Esophagus squamous epithelium (tissue), 5 donors: ENCODE measurements at regions not wholly inside any gene's neighbourhood (a gene's known extent, or its start where the extent isn't known, plus 50 kb on each side); places are given as distances from the start of the nearest gene placed in this dataset.

ENCODE experiments used
- DNase-seq: peaks from one replicate; lab custom pipeline; 2025; lab: John Stamatoyannopoulos, UW
- H3K27ac ChIP-seq, 4 donors: fragments of 200-600 bp; sonication (generic); one replicate each; pipeline ENCODE4 v1.5.1; 2016 to 2019; ENCODE audit warnings: mild to moderate bottlenecking in 1 of 4
- H3K27me3 ChIP-seq, 4 donors: fragments of 200-600 bp; sonication (generic); 1 replicate in 3 of 4; 2 replicates in 1 of 4; pipeline versions ENCODE4 v1.5.1 to v1.6.0; 2017 to 2021; ENCODE audit warnings: antibody characterized with exemption in 1 of 4
- H3K36me3 ChIP-seq, 3 donors: fragments of 200-600 bp; sonication (generic); one replicate each; pipeline ENCODE4 v1.5.1; 2016 to 2019
- H3K4me1 ChIP-seq, 3 donors: fragments of 200-600 bp; sonication (generic); one replicate each; pipeline ENCODE4 v1.5.1; 2017 to 2019
- H3K4me3 ChIP-seq, 4 donors: fragments of 200-600 bp; sonication (generic); 1 replicate in 3 of 4; 2 replicates in 1 of 4; pipeline ENCODE4 v1.5.1; 2016 to 2019; ENCODE audit warnings: mild to moderate bottlenecking in 2 of 4, moderate library complexity in 1 of 4
- H3K9me3 ChIP-seq, 3 donors: fragments of 200-600 bp; sonication (generic); one replicate each; pipeline ENCODE4 v1.5.1; 2016 to 2019
- POLR2A ChIP-seq, 4 donors: fragments of 450-650 bp; IDR thresholded peaks; one replicate each; pipeline ENCODE4 v1.6.1; 2017; ENCODE audit warnings: antibody characterized with exemption in 4 of 4, mild to moderate bottlenecking in 4 of 4, moderate library complexity in 3 of 4
- WGBS, 2 donors: methylation state at CpG; one replicate each; pipeline ENCODE4 v1.1.5; 2018; 5-methylcytosine and 5-hydroxymethylcytosine counted together
- intact Hi-C: fragments of 100-400 bp; cut with DNase I; formaldehyde crosslinking; loops from one replicate; pipeline ENCODE4 v1.15.0; 2022
- TF ChIP-seq, protein P1 (sequence below), 6 experiments: fragments of 450-650 bp in 4 of 6; fragments of 200-600 bp in 2 of 6; sonication (generic) in 2 of 6; IDR thresholded peaks; one replicate each; pipeline ENCODE4 v1.5.1; 2016 to 2019; ENCODE audit warnings: antibody characterized with exemption in 6 of 6, mild to moderate bottlenecking in 4 of 6, moderate library complexity in 4 of 6
- donor health status: DM: yes; HTN: yes; CAD: no.

DNA sequence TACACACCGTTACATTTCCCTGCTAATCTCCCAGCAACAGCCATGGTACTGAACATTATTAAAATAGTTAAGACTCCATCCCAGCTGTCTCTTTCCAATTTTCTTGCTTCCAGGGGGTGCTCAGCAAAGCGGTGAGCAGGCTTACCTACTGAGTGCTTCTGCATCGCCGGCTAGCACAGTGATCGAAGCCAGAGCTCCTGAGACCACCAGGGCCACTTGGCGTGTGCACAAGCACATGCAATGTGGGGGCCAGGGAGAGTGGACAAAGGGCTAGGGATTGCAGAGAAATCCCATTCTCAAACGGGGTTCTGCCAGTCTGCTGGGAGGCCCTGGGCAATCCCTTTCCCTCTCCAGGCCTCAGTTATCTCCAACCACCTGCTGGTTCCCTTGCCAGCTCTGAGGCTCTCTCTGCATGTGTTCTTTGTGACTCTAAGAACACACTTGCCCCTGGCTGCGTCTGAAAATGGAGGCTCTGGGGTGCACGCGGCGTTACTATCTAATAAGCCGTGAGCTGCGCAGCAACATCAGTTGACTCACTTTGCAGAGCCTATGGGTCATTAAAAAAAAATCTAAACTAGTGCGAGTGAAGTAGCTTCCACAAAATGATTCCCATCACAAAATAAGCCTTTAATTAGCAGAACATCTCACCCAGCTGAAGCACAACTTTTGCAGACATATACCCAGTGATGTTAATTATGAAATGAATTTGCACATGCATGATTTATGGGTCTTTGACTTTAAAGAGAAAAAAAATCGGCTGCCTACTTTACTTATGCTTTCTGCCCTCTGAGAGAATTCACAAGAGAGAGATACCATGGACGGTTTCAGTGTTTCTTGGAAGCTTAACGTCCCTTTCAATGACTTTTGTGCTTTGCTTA is 271.5 kb downstream of the TLE3 start:
- Histone ChIP-seq H3K4me1 (no peaks in the 10 kb centered on the region), H3K27ac (no peak overlapping the region), H3K9me3 (no peaks in the 10 kb centered on the region), H3K36me3 (no peaks in the 10 kb centered on the region), H3K4me3 (no peak overlapping the region), H3K27me3 (peaks cover 0 to 32% (median 0%) of the 10 kb centered on the region in 4 donors)
- 70 to 78% methylated on average over 14 to 17 of the region's 17 CpGs for WGBS, 2 donors
- DNase-seq, result no peak
- intact Hi-C loops, result no loop called here
- TF ChIP-seq POLR2A (IDR thresholded peaks at IDR 0.05), result no peak
- TF ChIP-seq, protein P1, sequence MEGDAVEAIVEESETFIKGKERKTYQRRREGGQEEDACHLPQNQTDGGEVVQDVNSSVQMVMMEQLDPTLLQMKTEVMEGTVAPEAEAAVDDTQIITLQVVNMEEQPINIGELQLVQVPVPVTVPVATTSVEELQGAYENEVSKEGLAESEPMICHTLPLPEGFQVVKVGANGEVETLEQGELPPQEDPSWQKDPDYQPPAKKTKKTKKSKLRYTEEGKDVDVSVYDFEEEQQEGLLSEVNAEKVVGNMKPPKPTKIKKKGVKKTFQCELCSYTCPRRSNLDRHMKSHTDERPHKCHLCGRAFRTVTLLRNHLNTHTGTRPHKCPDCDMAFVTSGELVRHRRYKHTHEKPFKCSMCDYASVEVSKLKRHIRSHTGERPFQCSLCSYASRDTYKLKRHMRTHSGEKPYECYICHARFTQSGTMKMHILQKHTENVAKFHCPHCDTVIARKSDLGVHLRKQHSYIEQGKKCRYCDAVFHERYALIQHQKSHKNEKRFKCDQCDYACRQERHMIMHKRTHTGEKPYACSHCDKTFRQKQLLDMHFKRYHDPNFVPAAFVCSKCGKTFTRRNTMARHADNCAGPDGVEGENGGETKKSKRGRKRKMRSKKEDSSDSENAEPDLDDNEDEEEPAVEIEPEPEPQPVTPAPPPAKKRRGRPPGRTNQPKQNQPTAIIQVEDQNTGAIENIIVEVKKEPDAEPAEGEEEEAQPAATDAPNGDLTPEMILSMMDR (IDR thresholded peaks at IDR 0.05), result no peak

- TF ChIP-seq, protein P1 (IDR thresholded peaks at IDR 0.05), result no peak
- no peak for TF ChIP-seq POLR2A (IDR thresholded peaks at IDR 0.05)
- Histone ChIP-seq H3K27me3 (peaks cover 0 to 27% (median 0%) of the 10 kb centered on the region in 4 donors), H3K4me3 (no peak overlapping the region), H3K27ac (no peak overlapping the region), H3K36me3 (no peaks in the 10 kb centered on the region), H3K4me1 (no peaks in the 10 kb centered on the region), H3K9me3 (no peaks in the 10 kb centered on the region)
- DNase-seq, result no peak
- intact Hi-C loops, result no loop called here
- 80 to 100% methylated on average over 3 of the region's 3 CpGs for WGBS, 2 donors
Observed at GRCh38 chr15:69826819-69827175, 270.9 kb downstream of the TLE3 start.

DNA sequence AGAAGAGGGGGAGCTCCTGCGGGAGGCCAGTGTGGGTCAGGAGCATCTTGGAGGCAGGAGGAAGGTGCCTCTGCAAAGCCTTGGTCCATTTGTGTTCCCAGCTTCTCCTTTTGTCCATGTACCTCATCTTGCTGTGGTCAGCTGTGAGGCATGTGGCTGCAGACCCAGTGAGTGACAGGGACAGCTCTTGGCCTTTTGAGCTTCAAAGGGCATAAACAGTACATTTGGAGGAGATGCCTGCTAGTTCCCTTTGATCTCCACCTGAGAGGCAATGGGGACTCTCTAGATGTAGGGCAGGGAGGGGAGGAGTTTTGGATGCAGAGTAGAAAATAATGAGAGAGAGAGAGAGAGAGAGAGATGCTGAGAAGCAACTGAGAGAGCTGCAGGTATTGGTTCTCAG is 270.0 kb downstream of the TLE3 start:
- no peaks in the 10 kb centered on the region for H3K9me3 ChIP-seq
- peaks cover 0 to 26% (median 0%) of the 10 kb centered on the region in 4 donors for H3K27me3 ChIP-seq
- no peaks in the 10 kb centered on the region for H3K4me1 ChIP-seq
- DNase-seq, result no peak
- H3K4me3 ChIP-seq, result no peak overlapping the region
- 100% methylated on average over 1 of the region's 1 CpG; no CpG with 5 or more reads in 1 of the 2 donors for WGBS, 2 donors
- H3K36me3 ChIP-seq, result no peaks in the 10 kb centered on the region
- no peak overlapping the region for H3K27ac ChIP-seq
- no peak for TF ChIP-seq POLR2A (IDR thresholded peaks at IDR 0.05)
- TF ChIP-seq, protein P1 (IDR thresholded peaks at IDR 0.05), result no peak
- intact Hi-C loops, result no loop called here

- Histone ChIP-seq H3K9me3 (no peaks in the 10 kb centered on the region), H3K4me1 (no peaks in the 10 kb centered on the region), H3K27ac (no peak overlapping the region), H3K27me3 (peaks cover 0 to 25% (median 0%) of the 10 kb centered on the region in 4 donors), H3K4me3 (no peak overlapping the region), H3K36me3 (no peaks in the 10 kb centered on the region)
- WGBS, 2 donors, result 77 to 82% methylated on average over 7 to 9 of the region's 9 CpGs
- intact Hi-C loops, result no loop called here
- DNase-seq, result no peak
- TF ChIP-seq, protein P1 (IDR thresholded peaks at IDR 0.05), result no peak
- TF ChIP-seq POLR2A (IDR thresholded peaks at IDR 0.05), result no peak
Observed at GRCh38 chr15:69828181-69828828, 269.4 kb downstream of the TLE3 start.

GRCh38 chr15:69829974-69830373 is 267.7 kb downstream of the TLE3 start:
- H3K9me3 ChIP-seq, result no peaks in the 10 kb centered on the region
- DNase-seq, result no peak
- WGBS, 2 donors, result 86% methylated on average over 1 of the region's 3 CpGs; no CpG with 5 or more reads in 1 of the 2 donors
- no peak overlapping the region for H3K4me3 ChIP-seq
- H3K4me1 ChIP-seq, result no peaks in the 10 kb centered on the region
- H3K27ac ChIP-seq, result no peak overlapping the region
- intact Hi-C loops, result no loop called here
- TF ChIP-seq POLR2A (IDR thresholded peaks at IDR 0.05), result no peak
- TF ChIP-seq, protein P1 (IDR thresholded peaks at IDR 0.05), result no peak
- no peaks in the 10 kb centered on the region for H3K36me3 ChIP-seq
- H3K27me3 ChIP-seq, result peaks cover 0 to 40% (median 0%) of the 10 kb centered on the region in 4 donors
